ENCODE measurements at regions not wholly inside any gene's neighbourhood (a gene's known extent, or its start where the extent isn't known, plus 50 kb on each side); places are given as distances from the start of the nearest gene placed in this dataset.
A peak's percentile ranks its signal among the peaks of the same experiment; 100 is the strongest.

DNA sequence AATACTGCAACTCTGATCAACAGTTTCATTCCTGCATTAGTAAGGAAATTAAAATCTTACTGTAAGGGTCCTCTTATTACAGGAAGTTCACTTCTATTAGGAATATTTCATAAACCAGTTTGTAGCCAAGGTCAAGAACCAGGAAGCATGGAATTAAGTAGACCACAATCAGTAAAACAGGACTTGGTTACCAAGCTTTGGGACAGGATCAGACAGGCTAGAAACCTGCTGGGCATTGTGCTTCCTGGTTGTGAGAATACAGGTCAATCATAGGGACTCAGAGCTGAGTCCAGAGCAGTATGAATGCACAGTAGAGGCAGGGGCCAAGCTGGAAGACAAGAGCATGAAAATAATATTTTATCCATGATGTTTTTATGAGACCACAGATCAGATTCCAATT lies 248.0 kb downstream of the IKZF2 start:
- Histone ChIP-seq H2BK5ac (ENCODE audit: insufficient read length, low read length) (no peak overlapping the region), H4K5ac (ENCODE audit: insufficient read length, low read depth, low read length) (no peak overlapping the region), H3K4me2 (ENCODE audit: insufficient read depth, insufficient read length, low read length) (no peak overlapping the region), H3K27me3 (ENCODE audit: insufficient read depth, low read length) (no peaks in the 10 kb centered on the region), H2BK12ac (ENCODE audit: insufficient read length, low read depth, low read length) (no peak overlapping the region), H3T11ph (ENCODE audit: low read length) (no peak overlapping the region), H3K79me1 (ENCODE audit: insufficient read depth, low read depth, low read length, poor library complexity, severe bottlenecking) (no peaks in the 10 kb centered on the region), H2AFZ (ENCODE audit: low read length) (no peak overlapping the region), H2BK20ac (ENCODE audit: low read depth, low read length, poor library complexity, severe bottlenecking) (no peak overlapping the region), H3K4me1 (ENCODE audit: insufficient read depth, low read length) (no peaks in the 10 kb centered on the region), H4K8ac (replicated peaks; ENCODE audit: insufficient read length, low read depth, low read length) (no peak overlapping the region), H3K4ac (ENCODE audit: low read depth, low read length) (no peak overlapping the region), H4K91ac (ENCODE audit: insufficient read length, low read depth, low read length) (no peak overlapping the region), H3K56ac (ENCODE audit: insufficient read length, low read depth, low read length) (no peak overlapping the region), H3K23me2 (ENCODE audit: insufficient read length, low read depth, low read length, poor library complexity, severe bottlenecking) (no peaks in the 10 kb centered on the region), H2BK120ac (ENCODE audit: low read depth, low read length, poor library complexity, severe bottlenecking) (no peak overlapping the region), H3K9me3 (ENCODE audit: control insufficient read depth, low read depth, low read length) (no peaks in the 10 kb centered on the region), H3K9ac (ENCODE audit: extremely low read depth, insufficient read length, low read length) (no peak overlapping the region), H3K27ac (ENCODE audit: insufficient read length, low read depth, low read length) (no peak overlapping the region), H2AK5ac (ENCODE audit: insufficient read length, low read length) (no peak overlapping the region), H4K20me1 (ENCODE audit: control insufficient read depth, insufficient read depth, insufficient read length) (no peaks in the 10 kb centered on the region), H3K79me2 (ENCODE audit: insufficient read depth, low read length) (no peaks in the 10 kb centered on the region), H3K23ac (ENCODE audit: insufficient read length, low read depth, low read length) (no peak overlapping the region), H3K14ac (ENCODE audit: insufficient read depth, low read length) (no peak overlapping the region), H2BK15ac (ENCODE audit: low read depth, low read length) (no peak overlapping the region), H3K18ac (ENCODE audit: insufficient read length, low read depth, low read length) (no peak overlapping the region)
- DNase-seq = no peak
- no peaks in the 10 kb centered on the region for H3K36me3 Mint-ChIP-seq (ENCODE audit: insufficient read depth in 1 of 3, low read depth in 3 of 3)
- peaks cover 4 to 7% of the 10 kb centered on the region in 2 experiments for H3K4me1 Mint-ChIP-seq
- TF ChIP-seq, protein P1, sequence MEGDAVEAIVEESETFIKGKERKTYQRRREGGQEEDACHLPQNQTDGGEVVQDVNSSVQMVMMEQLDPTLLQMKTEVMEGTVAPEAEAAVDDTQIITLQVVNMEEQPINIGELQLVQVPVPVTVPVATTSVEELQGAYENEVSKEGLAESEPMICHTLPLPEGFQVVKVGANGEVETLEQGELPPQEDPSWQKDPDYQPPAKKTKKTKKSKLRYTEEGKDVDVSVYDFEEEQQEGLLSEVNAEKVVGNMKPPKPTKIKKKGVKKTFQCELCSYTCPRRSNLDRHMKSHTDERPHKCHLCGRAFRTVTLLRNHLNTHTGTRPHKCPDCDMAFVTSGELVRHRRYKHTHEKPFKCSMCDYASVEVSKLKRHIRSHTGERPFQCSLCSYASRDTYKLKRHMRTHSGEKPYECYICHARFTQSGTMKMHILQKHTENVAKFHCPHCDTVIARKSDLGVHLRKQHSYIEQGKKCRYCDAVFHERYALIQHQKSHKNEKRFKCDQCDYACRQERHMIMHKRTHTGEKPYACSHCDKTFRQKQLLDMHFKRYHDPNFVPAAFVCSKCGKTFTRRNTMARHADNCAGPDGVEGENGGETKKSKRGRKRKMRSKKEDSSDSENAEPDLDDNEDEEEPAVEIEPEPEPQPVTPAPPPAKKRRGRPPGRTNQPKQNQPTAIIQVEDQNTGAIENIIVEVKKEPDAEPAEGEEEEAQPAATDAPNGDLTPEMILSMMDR (conservative IDR thresholded peaks at IDR 0.05) = no peak
- no peaks in the 10 kb centered on the region for H3K27me3 Mint-ChIP-seq (ENCODE audit: low read depth)
- H3K9me3 Mint-ChIP-seq = no peaks in the 10 kb centered on the region
- H3K4me3 Mint-ChIP-seq = no peak overlapping the region
- H3K27ac Mint-ChIP-seq = peak overlapping the region in 1 of 3 experiments; percentile 25; a peak in 1 of 7 replicates
